ENCODE measurements at regions not wholly inside any gene's neighbourhood (a gene's known extent, or its start where the extent isn't known, plus 50 kb on each side); places are given as distances from the start of the nearest gene placed in this dataset.

DNA sequence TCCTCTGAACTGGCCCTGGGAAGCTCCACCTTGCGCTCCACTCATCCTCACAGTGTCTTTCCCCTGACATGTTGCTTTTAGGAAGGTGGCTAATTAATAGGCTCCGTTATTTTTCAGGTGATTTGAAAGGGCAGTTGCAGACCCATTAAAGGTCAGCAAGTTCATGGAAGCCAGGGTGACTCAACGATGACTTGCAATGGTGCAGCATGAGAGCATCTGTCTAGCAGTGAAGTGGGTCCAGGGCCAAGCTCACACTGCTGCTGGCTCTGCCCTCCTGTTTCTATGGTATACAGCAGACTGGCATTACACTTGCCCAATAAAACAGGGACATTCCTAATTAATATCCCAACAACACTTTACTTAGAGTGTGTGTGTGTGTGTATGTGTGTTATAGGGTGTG lies 68.8 kb upstream of the WDR11 start:
- TF ChIP-seq, protein P1, sequence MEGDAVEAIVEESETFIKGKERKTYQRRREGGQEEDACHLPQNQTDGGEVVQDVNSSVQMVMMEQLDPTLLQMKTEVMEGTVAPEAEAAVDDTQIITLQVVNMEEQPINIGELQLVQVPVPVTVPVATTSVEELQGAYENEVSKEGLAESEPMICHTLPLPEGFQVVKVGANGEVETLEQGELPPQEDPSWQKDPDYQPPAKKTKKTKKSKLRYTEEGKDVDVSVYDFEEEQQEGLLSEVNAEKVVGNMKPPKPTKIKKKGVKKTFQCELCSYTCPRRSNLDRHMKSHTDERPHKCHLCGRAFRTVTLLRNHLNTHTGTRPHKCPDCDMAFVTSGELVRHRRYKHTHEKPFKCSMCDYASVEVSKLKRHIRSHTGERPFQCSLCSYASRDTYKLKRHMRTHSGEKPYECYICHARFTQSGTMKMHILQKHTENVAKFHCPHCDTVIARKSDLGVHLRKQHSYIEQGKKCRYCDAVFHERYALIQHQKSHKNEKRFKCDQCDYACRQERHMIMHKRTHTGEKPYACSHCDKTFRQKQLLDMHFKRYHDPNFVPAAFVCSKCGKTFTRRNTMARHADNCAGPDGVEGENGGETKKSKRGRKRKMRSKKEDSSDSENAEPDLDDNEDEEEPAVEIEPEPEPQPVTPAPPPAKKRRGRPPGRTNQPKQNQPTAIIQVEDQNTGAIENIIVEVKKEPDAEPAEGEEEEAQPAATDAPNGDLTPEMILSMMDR (IDR thresholded peaks at IDR 0.05; ENCODE audit: poor library complexity), result no peak
- TF ChIP-seq EZH2phosphoT487 (IDR thresholded peaks at IDR 0.05; ENCODE audit: low read depth, severe bottlenecking, unreplicated experiment) (no peak), EZH2 (IDR thresholded peaks at IDR 0.05; ENCODE audit: borderline replicate concordance) (no peak)

Data from hepatocyte (in vitro differentiated cells).